GM18870 (cell line): ENCODE measurements at regions not wholly inside any gene's neighbourhood (a gene's known extent, or its start where the extent isn't known, plus 50 kb on each side); places are given as distances from the start of the nearest gene placed in this dataset.

Source experiments
- ATAC-seq: cut with Tn5 transposase; IDR thresholded peaks from one replicate; pipeline ENCODE4 v1.9.1; 2021; ENCODE audit warnings: moderate library complexity; ENCODE audit not compliant: unreplicated experiment

GRCh38 chrX:9147726-9148125, 113.8 kb upstream of the FAM9B start:
- no peak for ATAC-seq

- no peak for ATAC-seq
Measured at GRCh38 chrX:9148615-9149399, 114.9 kb upstream of the FAM9B start.

- ATAC-seq, result no peak
Measured at GRCh38 chrX:9149501-9150245, 115.7 kb upstream of the FAM9B start.

GRCh38 chrX:9151772-9152307, 117.9 kb upstream of the FAM9B start:
- no peak for ATAC-seq

GRCh38 chrX:9153300-9153699, 119.4 kb upstream of the FAM9B start:
- no peak for ATAC-seq

- no peak for ATAC-seq
Measured at GRCh38 chrX:9158611-9159010, 124.7 kb upstream of the FAM9B start.

GRCh38 chrX:9160698-9161329, 126.9 kb upstream of the FAM9B start:
- no peak for ATAC-seq

- ATAC-seq, result no peak
Measured at GRCh38 chrX:9162698-9163097, 128.8 kb upstream of the FAM9B start.

GRCh38 chrX:9163214-9163709, 129.3 kb upstream of the FAM9B start:
- ATAC-seq, result no peak

- ATAC-seq, result no peak
Measured at GRCh38 chrX:9164086-9164485, 130.2 kb upstream of the FAM9B start.

- ATAC-seq, result no peak
Measured at GRCh38 chrX:9164533-9165426, 130.9 kb upstream of the FAM9B start.

- no peak for ATAC-seq
Measured at GRCh38 chrX:9166584-9166944, 132.6 kb upstream of the FAM9B start.

- no peak for ATAC-seq
Measured at GRCh38 chrX:9171841-9172463, 138.0 kb upstream of the FAM9B start.

GRCh38 chrX:9172464-9172850, 138.5 kb upstream of the FAM9B start:
- no peak for ATAC-seq

- ATAC-seq, result no peak
Measured at GRCh38 chrX:9180623-9181022, 146.7 kb upstream of the FAM9B start.

GRCh38 chrX:9182041-9182440, 148.1 kb upstream of the FAM9B start:
- no peak for ATAC-seq

GRCh38 chrX:9183481-9183880, 149.6 kb upstream of the FAM9B start:
- no peak for ATAC-seq

- ATAC-seq, result no peak
Measured at GRCh38 chrX:9184211-9184610, 150.3 kb upstream of the FAM9B start.

GRCh38 chrX:9188117-9188516, 154.2 kb upstream of the FAM9B start:
- ATAC-seq, result no peak

GRCh38 chrX:9189286-9189685, 155.4 kb upstream of the FAM9B start:
- ATAC-seq, result no peak
